Cardiac fibroblast (primary cell): ENCODE measurements at regions not wholly inside any gene's neighbourhood (a gene's known extent, or its start where the extent isn't known, plus 50 kb on each side); places are given as distances from the start of the nearest gene placed in this dataset.
A peak's percentile ranks its signal among the peaks of the same experiment; 100 is the strongest.

Experiments used
- DNase-seq, 2 donors: peaks; one replicate each; pipeline versions ENCODE4 v3.0.0 to v3.0.0-alpha.2; 2010; ENCODE audit warnings: low read depth in 2 of 2
- H3K4me3 ChIP-seq, 2 donors: replicated peaks in 1 of 2; 1 replicate in 1 of 2; 2 replicates in 1 of 2; pipeline ENCODE4 v1.5.1; 2011; ENCODE audit warnings: low read depth in 2 of 2, low read length in 2 of 2, mild to moderate bottlenecking in 2 of 2, moderate library complexity in 1 of 2
- CTCF ChIP-seq: IDR thresholded peaks from one replicate; pipeline ENCODE4 v1.5.1; 2011; ENCODE audit warnings: low read depth, mild to moderate bottlenecking, low read length, inconsistent platforms

GRCh38 chr4:132313852-132314251 is 835.2 kb upstream of the PCDH10 start:
- no peak overlapping the region for H3K4me3 ChIP-seq
- no peak for DNase-seq
- no peak for TF ChIP-seq CTCF

GRCh38 chr4:132316738-132317137 is 832.4 kb upstream of the PCDH10 start:
- TF ChIP-seq CTCF = no peak
- H3K4me3 ChIP-seq = no peak overlapping the region
- DNase-seq = no peak

- no peak for TF ChIP-seq CTCF
- DNase-seq = no peak
- no peak overlapping the region for H3K4me3 ChIP-seq
These were observed 831.2 kb upstream of the PCDH10 start for GRCh38 chr4:132317923-132318322.

GRCh38 chr4:132328761-132329160 is 820.3 kb upstream of the PCDH10 start:
- H3K4me3 ChIP-seq = no peak overlapping the region
- TF ChIP-seq CTCF = no peak
- DNase-seq = no peak

GRCh38 chr4:132330994-132331393 is 818.1 kb upstream of the PCDH10 start:
- TF ChIP-seq CTCF = no peak
- DNase-seq = no peak
- no peak overlapping the region for H3K4me3 ChIP-seq

- DNase-seq = peak; percentile 1 to 11
- TF ChIP-seq CTCF = no peak
These were observed 816.0 kb upstream of the PCDH10 start for GRCh38 chr4:132332932-132333723.

GRCh38 chr4:132333724-132334047 is 815.4 kb upstream of the PCDH10 start:
- no peak for TF ChIP-seq CTCF
- peak; percentile 22 to 59 for DNase-seq
- H3K4me3 ChIP-seq = no peak overlapping the region

More at GRCh38 chr4:132332932-132333723, 816.0 kb upstream of the PCDH10 start:
- H3K4me3 ChIP-seq = no peak overlapping the region
